ENCODE measurements at regions not wholly inside any gene's neighbourhood (a gene's known extent, or its start where the extent isn't known, plus 50 kb on each side); places are given as distances from the start of the nearest gene placed in this dataset.

GRCh38 chr17:55632893-55633292, 89.8 kb downstream of the TMEM100 start:
- TF ChIP-seq, protein P1, sequence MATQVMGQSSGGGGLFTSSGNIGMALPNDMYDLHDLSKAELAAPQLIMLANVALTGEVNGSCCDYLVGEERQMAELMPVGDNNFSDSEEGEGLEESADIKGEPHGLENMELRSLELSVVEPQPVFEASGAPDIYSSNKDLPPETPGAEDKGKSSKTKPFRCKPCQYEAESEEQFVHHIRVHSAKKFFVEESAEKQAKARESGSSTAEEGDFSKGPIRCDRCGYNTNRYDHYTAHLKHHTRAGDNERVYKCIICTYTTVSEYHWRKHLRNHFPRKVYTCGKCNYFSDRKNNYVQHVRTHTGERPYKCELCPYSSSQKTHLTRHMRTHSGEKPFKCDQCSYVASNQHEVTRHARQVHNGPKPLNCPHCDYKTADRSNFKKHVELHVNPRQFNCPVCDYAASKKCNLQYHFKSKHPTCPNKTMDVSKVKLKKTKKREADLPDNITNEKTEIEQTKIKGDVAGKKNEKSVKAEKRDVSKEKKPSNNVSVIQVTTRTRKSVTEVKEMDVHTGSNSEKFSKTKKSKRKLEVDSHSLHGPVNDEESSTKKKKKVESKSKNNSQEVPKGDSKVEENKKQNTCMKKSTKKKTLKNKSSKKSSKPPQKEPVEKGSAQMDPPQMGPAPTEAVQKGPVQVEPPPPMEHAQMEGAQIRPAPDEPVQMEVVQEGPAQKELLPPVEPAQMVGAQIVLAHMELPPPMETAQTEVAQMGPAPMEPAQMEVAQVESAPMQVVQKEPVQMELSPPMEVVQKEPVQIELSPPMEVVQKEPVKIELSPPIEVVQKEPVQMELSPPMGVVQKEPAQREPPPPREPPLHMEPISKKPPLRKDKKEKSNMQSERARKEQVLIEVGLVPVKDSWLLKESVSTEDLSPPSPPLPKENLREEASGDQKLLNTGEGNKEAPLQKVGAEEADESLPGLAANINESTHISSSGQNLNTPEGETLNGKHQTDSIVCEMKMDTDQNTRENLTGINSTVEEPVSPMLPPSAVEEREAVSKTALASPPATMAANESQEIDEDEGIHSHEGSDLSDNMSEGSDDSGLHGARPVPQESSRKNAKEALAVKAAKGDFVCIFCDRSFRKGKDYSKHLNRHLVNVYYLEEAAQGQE (IDR thresholded peaks at IDR 0.05; ENCODE audit: insufficient read depth in 1 of 2, low read depth in 2 of 2, low read length in 2 of 2), result no peak
- TF ChIP-seq TAF1 (IDR thresholded peaks at IDR 0.05; ENCODE audit: borderline replicate concordance, insufficient read depth, low read length) (no peak), SIN3A (IDR thresholded peaks at IDR 0.05; ENCODE audit: borderline replicate concordance, insufficient read depth, low read length) (no peak), POLR2AphosphoS5 (IDR thresholded peaks at IDR 0.05; ENCODE audit: low read depth, low read length) (no peak)
